Neural cell (in vitro differentiated cells): ENCODE measurements at regions not wholly inside any gene's neighbourhood (a gene's known extent, or its start where the extent isn't known, plus 50 kb on each side); places are given as distances from the start of the nearest gene placed in this dataset.

Source experiments
- H2AFZ ChIP-seq: fragments of 200-600, 300-800 bp; sonication (generic), shearing (Covaris generic); 2 replicates; pipeline ENCODE4 v1.6.0; 2014; ENCODE audit warnings: low read depth, mild to moderate bottlenecking, antibody characterized with exemption, low read length, moderate library complexity
- H3F3A ChIP-seq: fragments of 200-600 bp; shearing (Covaris generic); 2 replicates; pipeline ENCODE4 v1.6.1; 2016; ENCODE audit warnings: mild to moderate bottlenecking, moderate library complexity, mixed read lengths, antibody characterized with exemption, low read length; ENCODE audit not compliant: insufficient read depth, poor library complexity, severe bottlenecking
- H3K27ac ChIP-seq: fragments of 200-600, 300-800 bp; sonication (generic), shearing (Covaris generic); 2 replicates; pipeline ENCODE4 v1.5.1; 2014; ENCODE audit warnings: mild to moderate bottlenecking, low read length, moderate library complexity
- H3K27me3 ChIP-seq: fragments of 300-800, 200-600 bp; sonication (generic), shearing (Covaris generic); 2 replicates; pipeline ENCODE4 v1.6.0; 2014; ENCODE audit warnings: mild to moderate bottlenecking, low read depth, low read length, moderate library complexity; ENCODE audit not compliant: insufficient read depth
- H3K36me3 ChIP-seq: fragments of 300-800, 200-600 bp; sonication (generic), shearing (Covaris generic); 2 replicates; pipeline ENCODE4 v1.5.1; 2014; ENCODE audit warnings: mild to moderate bottlenecking, antibody characterized with exemption, low read length, moderate library complexity; ENCODE audit not compliant: insufficient read depth
- H3K4me2 ChIP-seq: fragments of 300-800, 200-600 bp; sonication (generic), shearing (Covaris generic); 2 replicates; pipeline ENCODE4 v1.6.0; 2014; ENCODE audit warnings: mild to moderate bottlenecking, low read length
- H3K4me3 ChIP-seq: fragments of 300-800, 200-600 bp; sonication (generic), shearing (Covaris generic); 2 replicates; pipeline ENCODE4 v1.5.1; 2014; ENCODE audit warnings: mild to moderate bottlenecking, low read length, moderate library complexity
- H3K79me2 ChIP-seq: fragments of 200-600 bp; shearing (Covaris generic); replicated peaks from 2 replicates; pipeline ENCODE4 v1.6.0; 2014; ENCODE audit warnings: mild to moderate bottlenecking, low read length, moderate library complexity; ENCODE audit not compliant: insufficient read depth
- H3K9ac ChIP-seq: fragments of 300-800, 200-600 bp; sonication (generic), shearing (Covaris generic); 2 replicates; pipeline ENCODE4 v1.6.1; 2016; ENCODE audit warnings: mild to moderate bottlenecking, low read length, mixed read lengths
- H3K9me2 ChIP-seq: fragments of 200-600 bp; shearing (Covaris generic); 2 replicates; pipeline ENCODE4 v1.6.1; 2016; ENCODE audit warnings: mild to moderate bottlenecking, low read length, mixed read lengths; ENCODE audit not compliant: insufficient read depth
- H3K9me3 ChIP-seq: fragments of 200-600, 300-800 bp; sonication (generic), shearing (Covaris generic); 2 replicates; pipeline ENCODE4 v1.6.1; 2016; ENCODE audit warnings: mild to moderate bottlenecking, mixed run types, low read length, moderate library complexity, mixed read lengths
- H4K20me1 ChIP-seq: fragments of 200-600 bp; shearing (Covaris generic); 2 replicates; pipeline ENCODE4 v1.6.1; 2016; ENCODE audit warnings: mild to moderate bottlenecking, mixed run types; ENCODE audit not compliant: insufficient read depth
- CTCF ChIP-seq: fragments of 450-650 bp; IDR thresholded peaks from 2 replicates; pipeline ENCODE4 v1.5.1; 2014; ENCODE audit warnings: antibody characterized with exemption, mild to moderate bottlenecking, moderate library complexity; ENCODE audit not compliant: poor library complexity, severe bottlenecking
- EP300 ChIP-seq: fragments of 450-650 bp; conservative IDR thresholded peaks from 2 replicates; pipeline ENCODE4 v1.6.1; 2014; ENCODE audit warnings: antibody characterized with exemption, mild to moderate bottlenecking, moderate library complexity; ENCODE audit not compliant: poor library complexity, severe bottlenecking
- EZH2 ChIP-seq: fragments of 200-600, 300-800 bp; shearing (Covaris generic), sonication (generic); IDR thresholded peaks from 2 replicates; pipeline ENCODE4 v1.6.1; 2014; ENCODE audit warnings: antibody characterized with exemption, low read length, borderline replicate concordance, mild to moderate bottlenecking; ENCODE audit not compliant: insufficient read depth, poor library complexity, severe bottlenecking
- MXI1 ChIP-seq: fragments of 450-650 bp; conservative IDR thresholded peaks from 2 replicates; pipeline ENCODE4 v1.6.1; 2014; ENCODE audit warnings: antibody characterized with exemption, mild to moderate bottlenecking; ENCODE audit not compliant: poor library complexity, severe bottlenecking
- POLR2AphosphoS5 ChIP-seq: IDR thresholded peaks from 2 replicates; pipeline ENCODE4 v1.6.1; 2012
- RAD21 ChIP-seq: fragments of 450-650 bp; conservative IDR thresholded peaks from 2 replicates; pipeline ENCODE4 v1.6.1; 2014; ENCODE audit warnings: antibody characterized with exemption, mild to moderate bottlenecking, moderate library complexity
- REST ChIP-seq: IDR thresholded peaks from 2 replicates; pipeline ENCODE4 v1.6.1; 2012; ENCODE audit warnings: borderline replicate concordance
- SMC3 ChIP-seq: fragments of 450-650 bp; conservative IDR thresholded peaks from 2 replicates; pipeline ENCODE4 v1.6.1; 2014; ENCODE audit warnings: antibody characterized with exemption, mild to moderate bottlenecking, moderate library complexity; ENCODE audit not compliant: poor library complexity
- TAF1 ChIP-seq: IDR thresholded peaks from 2 replicates; pipeline ENCODE4 v1.6.1; 2012; ENCODE audit warnings: low read depth

GRCh38 chr2:239616729-239617128 lies 215.9 kb upstream of the HDAC4 start:
- TF ChIP-seq TAF1 (no peak), POLR2AphosphoS5 (no peak), RAD21 (no peak)
- H3K4me3 ChIP-seq, result no peak overlapping the region
- no peak overlapping the region for H3K4me2 ChIP-seq
- no peak overlapping the region for H3K27ac ChIP-seq
- no peaks in the 10 kb centered on the region for H3K79me2 ChIP-seq
- H3K9me2 ChIP-seq, result no peaks in the 10 kb centered on the region
- no peaks in the 10 kb centered on the region for H3K36me3 ChIP-seq
- no peaks in the 10 kb centered on the region for H3F3A ChIP-seq
- peaks cover 3% of the 10 kb centered on the region for H3K9me3 ChIP-seq
- H3K9ac ChIP-seq, result no peak overlapping the region
- H2AFZ ChIP-seq, result no peak overlapping the region
- no peaks in the 10 kb centered on the region for H3K27me3 ChIP-seq
- no peaks in the 10 kb centered on the region for H4K20me1 ChIP-seq

GRCh38 chr2:239612133-239612532 lies 211.3 kb upstream of the HDAC4 start:
- TF ChIP-seq POLR2AphosphoS5, result no peak
- no peak for TF ChIP-seq RAD21
- no peak for TF ChIP-seq MXI1
- TF ChIP-seq EP300, result no peak
- TF ChIP-seq REST, result no peak
- no peak for TF ChIP-seq SMC3
- TF ChIP-seq EZH2, result no peak
- TF ChIP-seq CTCF, result no peak
- no peak for TF ChIP-seq TAF1
- no peaks in the 10 kb centered on the region for H3F3A ChIP-seq

GRCh38 chr2:239611222-239611795 lies 210.5 kb upstream of the HDAC4 start:
- H3F3A ChIP-seq, result no peaks in the 10 kb centered on the region
- no peak overlapping the region for H2AFZ ChIP-seq
- no peaks in the 10 kb centered on the region for H3K9me2 ChIP-seq
- no peaks in the 10 kb centered on the region for H4K20me1 ChIP-seq
- no peaks in the 10 kb centered on the region for H3K79me2 ChIP-seq
- no peak for TF ChIP-seq MXI1
- no peak for TF ChIP-seq REST
- TF ChIP-seq RAD21, result no peak
- H3K4me2 ChIP-seq, result no peak overlapping the region
- no peak overlapping the region for H3K27ac ChIP-seq
- H3K9ac ChIP-seq, result no peak overlapping the region
- no peaks in the 10 kb centered on the region for H3K9me3 ChIP-seq
- no peaks in the 10 kb centered on the region for H3K27me3 ChIP-seq
- H3K4me3 ChIP-seq, result no peak overlapping the region
- H3K36me3 ChIP-seq, result no peaks in the 10 kb centered on the region

More at GRCh38 chr2:239612133-239612532, 211.3 kb upstream of the HDAC4 start:
- H3K27ac ChIP-seq, result no peak overlapping the region
- H3K4me2 ChIP-seq, result no peak overlapping the region
- H3K4me3 ChIP-seq, result no peak overlapping the region
- no peak overlapping the region for H2AFZ ChIP-seq
- peaks cover 3% of the 10 kb centered on the region for H3K9me3 ChIP-seq
- no peaks in the 10 kb centered on the region for H3K36me3 ChIP-seq
- no peak overlapping the region for H3K9ac ChIP-seq
- H3K9me2 ChIP-seq, result no peaks in the 10 kb centered on the region
- H4K20me1 ChIP-seq, result no peaks in the 10 kb centered on the region
- no peaks in the 10 kb centered on the region for H3K27me3 ChIP-seq
- H3K79me2 ChIP-seq, result no peaks in the 10 kb centered on the region
